ENCODE measurements at regions not wholly inside any gene's neighbourhood (a gene's known extent, or its start where the extent isn't known, plus 50 kb on each side); places are given as distances from the start of the nearest gene placed in this dataset.

DNA sequence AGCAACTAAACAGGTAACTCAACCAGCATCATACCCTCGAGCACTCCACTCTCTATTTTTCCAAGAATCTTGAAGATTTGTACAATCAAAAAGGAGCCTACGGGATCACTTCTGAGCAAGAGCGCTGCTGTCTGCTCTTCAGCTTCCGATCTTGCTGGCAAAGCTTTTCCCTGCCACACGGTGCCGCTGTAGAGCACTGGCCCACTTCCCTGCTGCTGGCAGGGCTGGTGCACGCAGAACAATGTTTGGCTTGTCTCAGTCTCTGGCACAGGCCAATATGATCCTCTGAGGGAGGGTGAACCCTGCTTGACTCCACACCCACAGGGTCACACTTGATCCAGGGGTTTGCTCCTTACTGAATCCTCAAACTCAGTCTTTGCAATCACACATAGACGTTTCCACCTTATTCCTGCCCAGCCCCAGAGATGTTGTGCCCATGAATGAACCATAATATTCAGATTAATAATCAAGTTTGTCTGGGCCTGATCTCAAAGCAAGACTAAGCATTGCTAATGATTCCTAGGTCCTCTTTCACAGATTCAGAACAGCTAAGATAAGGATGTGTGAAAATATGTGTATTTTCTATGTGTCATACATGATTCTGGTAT is 536.6 kb downstream of the SOX6 start:
- H3K4me1 ChIP-seq (ENCODE audit: control insufficient read depth in 1 of 2, insufficient read depth in 2 of 2, low read length in 2 of 2), result no peaks in the 10 kb centered on the region
- H3K9me2 ChIP-seq (ENCODE audit: insufficient read depth), result no peaks in the 10 kb centered on the region
- ChIA-PET RAD21 (ENCODE audit: low non-redundant PET in 1 of 2, low total read pairs in 2 of 2, uncharacterized antibody in 2 of 2, unreplicated experiment in 2 of 2) (interaction anchor here in 1 of 2 experiments (1.1 kb wide), 1 partner anchor 13 kb away, joined by 3 read pairs; no protein-coding TSS in a partner anchor), CTCF (interaction anchor here (0.6 to 1.3 kb wide), 6 partner anchors 10 to 794 kb away, joined by 3 to 10 read pairs (median 4); no protein-coding TSS in a partner anchor), POLR2A (no interaction called here)
- no peaks in the 10 kb centered on the region; the same call in 1 of the 2 replicates for H3K27me3 ChIP-seq (ENCODE audit: insufficient read depth, low read length)
- H3K4me2 ChIP-seq (ENCODE audit: low read length), result no peak overlapping the region
- H4K20me1 ChIP-seq (ENCODE audit: insufficient read depth), result no peaks in the 10 kb centered on the region
- peak overlapping the region; percentile 26 for H2AFZ ChIP-seq (ENCODE audit: low read depth, low read length, poor library complexity, severe bottlenecking)
- ATAC-seq (peak; percentile 97), DNase-seq (ENCODE audit: low read depth, low spot score) (peak; percentile 29)
- no peak overlapping the region for H3K27ac ChIP-seq (ENCODE audit: low read depth, low read length)
- intact Hi-C loops (cut with micrococcal nuclease), result loop anchor here (10.0 kb wide), 1 partner anchor 795 kb away; no protein-coding TSS in a partner anchor
- no peaks in the 10 kb centered on the region for H3K9me3 ChIP-seq (ENCODE audit: control insufficient read depth in 1 of 2, insufficient read depth in 1 of 2, low read depth in 1 of 2, low read length in 2 of 2)
- no TSS peak for BruUV-seq (replicated peaks)
- TF ChIP-seq RAD21 (IDR thresholded peaks at IDR 0.05; ENCODE audit: low read depth) (peak; percentile 60), EZH2 (IDR thresholded peaks at IDR 0.05) (no peak)
- TF ChIP-seq, protein P1, sequence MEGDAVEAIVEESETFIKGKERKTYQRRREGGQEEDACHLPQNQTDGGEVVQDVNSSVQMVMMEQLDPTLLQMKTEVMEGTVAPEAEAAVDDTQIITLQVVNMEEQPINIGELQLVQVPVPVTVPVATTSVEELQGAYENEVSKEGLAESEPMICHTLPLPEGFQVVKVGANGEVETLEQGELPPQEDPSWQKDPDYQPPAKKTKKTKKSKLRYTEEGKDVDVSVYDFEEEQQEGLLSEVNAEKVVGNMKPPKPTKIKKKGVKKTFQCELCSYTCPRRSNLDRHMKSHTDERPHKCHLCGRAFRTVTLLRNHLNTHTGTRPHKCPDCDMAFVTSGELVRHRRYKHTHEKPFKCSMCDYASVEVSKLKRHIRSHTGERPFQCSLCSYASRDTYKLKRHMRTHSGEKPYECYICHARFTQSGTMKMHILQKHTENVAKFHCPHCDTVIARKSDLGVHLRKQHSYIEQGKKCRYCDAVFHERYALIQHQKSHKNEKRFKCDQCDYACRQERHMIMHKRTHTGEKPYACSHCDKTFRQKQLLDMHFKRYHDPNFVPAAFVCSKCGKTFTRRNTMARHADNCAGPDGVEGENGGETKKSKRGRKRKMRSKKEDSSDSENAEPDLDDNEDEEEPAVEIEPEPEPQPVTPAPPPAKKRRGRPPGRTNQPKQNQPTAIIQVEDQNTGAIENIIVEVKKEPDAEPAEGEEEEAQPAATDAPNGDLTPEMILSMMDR (IDR thresholded peaks at IDR 0.05 in 2 of 3, conservative IDR thresholded peaks at IDR 0.05 in 1 of 3; ENCODE audit: borderline replicate concordance in 1 of 3, insufficient read depth in 1 of 3, low read depth in 2 of 3, low read length in 2 of 3), result peak; percentile 43 to 96 (median 88); a peak in 5 of 6 replicates
- H3K4me3 ChIP-seq (replicated peaks in 1 of 2; ENCODE audit: low read depth in 1 of 2, low read length in 2 of 2), result no peak overlapping the region
- no peaks in the 10 kb centered on the region for H3K36me3 ChIP-seq (ENCODE audit: control insufficient read depth in 1 of 2, insufficient read depth in 2 of 2, low read length in 2 of 2)
- H3K9ac ChIP-seq (ENCODE audit: low read length), result no peak overlapping the region
- no peaks in the 10 kb centered on the region for H3K79me2 ChIP-seq (ENCODE audit: insufficient read depth, low read length)

DNA sequence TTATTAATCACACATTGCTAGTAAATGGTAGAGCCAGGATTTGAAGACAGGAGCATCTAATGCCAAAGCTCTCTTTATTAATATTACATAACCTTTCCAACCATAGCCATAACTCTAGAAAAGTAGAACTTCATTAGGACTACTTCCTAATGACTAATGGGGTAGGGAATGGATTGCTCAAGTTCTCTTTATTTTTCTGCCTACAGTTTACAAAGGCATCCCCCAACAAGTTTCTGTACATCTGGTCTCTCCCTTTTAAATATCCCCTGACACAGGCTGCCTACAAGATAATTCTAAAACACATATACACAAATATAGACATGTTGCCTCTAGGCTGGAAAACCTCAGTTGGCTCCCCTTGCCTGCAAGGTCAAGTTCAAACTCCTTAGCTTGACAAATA is 534.9 kb downstream of the SOX6 start:
- ATAC-seq (no peak), DNase-seq (ENCODE audit: low read depth, low spot score) (no peak)
- no TSS peak for BruUV-seq (replicated peaks)
- no peak overlapping the region for H3K4me2 ChIP-seq (ENCODE audit: low read length)
- CTCF ChIA-PET, result no interaction called here
- H3K9me2 ChIP-seq (ENCODE audit: insufficient read depth), result no peaks in the 10 kb centered on the region
- no peak overlapping the region for H2AFZ ChIP-seq (ENCODE audit: low read depth, low read length, poor library complexity, severe bottlenecking)
- POLR2A ChIA-PET, result no interaction called here
- H3K4me1 ChIP-seq (ENCODE audit: control insufficient read depth in 1 of 2, insufficient read depth in 2 of 2, low read length in 2 of 2), result no peaks in the 10 kb centered on the region
- no peaks in the 10 kb centered on the region for H4K20me1 ChIP-seq (ENCODE audit: insufficient read depth)
- intact Hi-C loops (cut with micrococcal nuclease), result no loop called here
- no peak overlapping the region for H3K4me3 ChIP-seq (replicated peaks in 1 of 2; ENCODE audit: low read depth in 1 of 2, low read length in 2 of 2)
- H3K79me2 ChIP-seq (ENCODE audit: insufficient read depth, low read length), result no peaks in the 10 kb centered on the region
- H3K27ac ChIP-seq (ENCODE audit: low read depth, low read length), result no peak overlapping the region
- H3K9me3 ChIP-seq (ENCODE audit: control insufficient read depth in 1 of 2, insufficient read depth in 1 of 2, low read depth in 1 of 2, low read length in 2 of 2), result no peaks in the 10 kb centered on the region
- no peaks in the 10 kb centered on the region for H3K36me3 ChIP-seq (ENCODE audit: control insufficient read depth in 1 of 2, insufficient read depth in 2 of 2, low read length in 2 of 2)
- no peak overlapping the region for H3K9ac ChIP-seq (ENCODE audit: low read length)
- H3K27me3 ChIP-seq (ENCODE audit: insufficient read depth, low read length), result peaks cover 4% of the 10 kb centered on the region; the same call in 1 of the 2 replicates
- RAD21 ChIA-PET (ENCODE audit: low non-redundant PET in 1 of 2, low total read pairs in 2 of 2, uncharacterized antibody in 2 of 2, unreplicated experiment in 2 of 2), result no interaction called here
- no peak for TF ChIP-seq CBX3 (IDR thresholded peaks at IDR 0.05; ENCODE audit: low read depth)
- TF ChIP-seq, protein P2, sequence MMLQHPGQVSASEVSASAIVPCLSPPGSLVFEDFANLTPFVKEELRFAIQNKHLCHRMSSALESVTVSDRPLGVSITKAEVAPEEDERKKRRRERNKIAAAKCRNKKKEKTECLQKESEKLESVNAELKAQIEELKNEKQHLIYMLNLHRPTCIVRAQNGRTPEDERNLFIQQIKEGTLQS (IDR thresholded peaks at IDR 0.05), result no peak
- TF ChIP-seq, protein P3, sequence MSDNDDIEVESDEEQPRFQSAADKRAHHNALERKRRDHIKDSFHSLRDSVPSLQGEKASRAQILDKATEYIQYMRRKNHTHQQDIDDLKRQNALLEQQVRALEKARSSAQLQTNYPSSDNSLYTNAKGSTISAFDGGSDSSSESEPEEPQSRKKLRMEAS (IDR thresholded peaks at IDR 0.05), result no peak
- no peak for TF ChIP-seq SIN3A (IDR thresholded peaks at IDR 0.05; ENCODE audit: low read depth)
- TF ChIP-seq, protein P1 (IDR thresholded peaks at IDR 0.05 in 2 of 3, conservative IDR thresholded peaks at IDR 0.05 in 1 of 3; ENCODE audit: borderline replicate concordance in 1 of 3, insufficient read depth in 1 of 3, low read depth in 2 of 3, low read length in 2 of 3), result no peak
- TF ChIP-seq SP1 (IDR thresholded peaks at IDR 0.05; ENCODE audit: low read depth), result no peak
- TF ChIP-seq ZFX (IDR thresholded peaks at IDR 0.05), result no peak
- no peak for TF ChIP-seq FOSL1 (IDR thresholded peaks at IDR 0.05; ENCODE audit: low read depth)
- TF ChIP-seq, protein P4, sequence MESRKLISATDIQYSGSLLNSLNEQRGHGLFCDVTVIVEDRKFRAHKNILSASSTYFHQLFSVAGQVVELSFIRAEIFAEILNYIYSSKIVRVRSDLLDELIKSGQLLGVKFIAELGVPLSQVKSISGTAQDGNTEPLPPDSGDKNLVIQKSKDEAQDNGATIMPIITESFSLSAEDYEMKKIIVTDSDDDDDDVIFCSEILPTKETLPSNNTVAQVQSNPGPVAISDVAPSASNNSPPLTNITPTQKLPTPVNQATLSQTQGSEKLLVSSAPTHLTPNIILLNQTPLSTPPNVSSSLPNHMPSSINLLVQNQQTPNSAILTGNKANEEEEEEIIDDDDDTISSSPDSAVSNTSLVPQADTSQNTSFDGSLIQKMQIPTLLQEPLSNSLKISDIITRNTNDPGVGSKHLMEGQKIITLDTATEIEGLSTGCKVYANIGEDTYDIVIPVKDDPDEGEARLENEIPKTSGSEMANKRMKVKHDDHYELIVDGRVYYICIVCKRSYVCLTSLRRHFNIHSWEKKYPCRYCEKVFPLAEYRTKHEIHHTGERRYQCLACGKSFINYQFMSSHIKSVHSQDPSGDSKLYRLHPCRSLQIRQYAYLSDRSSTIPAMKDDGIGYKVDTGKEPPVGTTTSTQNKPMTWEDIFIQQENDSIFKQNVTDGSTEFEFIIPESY (IDR thresholded peaks at IDR 0.05; ENCODE audit: extremely low read depth, insufficient replicate concordance, low read length), result no peak
- TF ChIP-seq POLR2AphosphoS5 (IDR thresholded peaks at IDR 0.05; ENCODE audit: low read depth, low read length), result no peak
- no peak for TF ChIP-seq JUND (IDR thresholded peaks at IDR 0.05)

All from HCT116 (cell line).